Panc1 (cell line): ENCODE measurements at regions not wholly inside any gene's neighbourhood (a gene's known extent, or its start where the extent isn't known, plus 50 kb on each side); places are given as distances from the start of the nearest gene placed in this dataset.
"Not testable (repeated sequence)": the region's sequence is repeated elsewhere in the genome, so short reads cannot be mapped to it uniquely, and the experiment has no call there.

Experiments used
- ATAC-seq: fragments of 200-7000 bp; cut with Tn5 transposase; 2 replicates; pipeline ENCODE4 v1.9.1; 2020; ENCODE audit warnings: mild to moderate bottlenecking, moderate library complexity
- BruUV-seq: library from RNA; stranded (reverse); fragments of 400-500 nt; replicated peaks from 2 replicates; lab custom pipeline; 2021; lab: Mats Ljungman, UMichigan
- CTCF ChIA-PET: fragments of 300-600 bp; sonication (Branson Sonifier 250); formaldehyde crosslinking; loops from one replicate; lab custom pipeline; 2022; ENCODE audit warnings: antibody characterized with exemption; lab: Charles Lee
- POLR2A ChIA-PET: fragments of 300-600 bp; sonication (Branson Sonifier 250); formaldehyde crosslinking; loops from one replicate; lab custom pipeline; 2022; ENCODE audit warnings: antibody characterized with exemption; lab: Charles Lee
- DNase-seq: peaks from one replicate; pipeline ENCODE4 v3.0.0-alpha.2; 2010; ENCODE audit warnings: low read depth, low spot score
- H3K27ac ChIP-seq: 2 replicates; pipeline ENCODE4 v1.5.1; 2011; ENCODE audit warnings: mild to moderate bottlenecking, low read length, inconsistent platforms
- H3K27me3 ChIP-seq: fragments of 200-500 bp; sonication (Bioruptor generic); 2 replicates; pipeline ENCODE4 v1.6.0; 2014; ENCODE audit warnings: low read length, inconsistent platforms; ENCODE audit not compliant: control insufficient read depth, insufficient read depth
- H3K36me3 ChIP-seq: fragments of 200-500 bp; sonication (Bioruptor generic); 2 replicates; pipeline ENCODE4 v1.5.1; 2014; ENCODE audit warnings: inconsistent platforms, mild to moderate bottlenecking, low read length, moderate library complexity; ENCODE audit not compliant: control insufficient read depth, insufficient read depth
- H3K4me1 ChIP-seq: 2 replicates; pipeline ENCODE4 v1.5.1; 2011; ENCODE audit warnings: inconsistent platforms, mild to moderate bottlenecking, low read length, moderate library complexity; ENCODE audit not compliant: control insufficient read depth, insufficient read depth
- H3K4me3 ChIP-seq, 2 experiments: 2 replicates each; pipeline ENCODE4 v1.5.1; 2011 to 2012; ENCODE audit warnings: low read depth in 2 of 2, low read length in 2 of 2, mild to moderate bottlenecking in 2 of 2, inconsistent platforms in 1 of 2, moderate library complexity in 1 of 2
- H3K9me3 ChIP-seq: fragments of 200-500 bp; sonication (Bioruptor generic); 2 replicates; pipeline ENCODE4 v1.5.1; 2014; ENCODE audit warnings: low read depth, mild to moderate bottlenecking, inconsistent platforms, low read length, moderate library complexity; ENCODE audit not compliant: control insufficient read depth, insufficient read depth
- CTCF ChIP-seq: fragments of 450-650 bp; IDR thresholded peaks from 2 replicates; pipeline ENCODE4 v1.5.1; 2017; ENCODE audit warnings: mild to moderate bottlenecking
- POLR2AphosphoS5 ChIP-seq: IDR thresholded peaks from 2 replicates; pipeline ENCODE4 v1.6.1; 2012; ENCODE audit warnings: mild to moderate bottlenecking, low read depth, low read length, moderate library complexity
- REST ChIP-seq, 2 experiments: IDR thresholded peaks; 2 replicates each; pipeline ENCODE4 v1.6.1; 2011 to 2012; ENCODE audit warnings: low read depth in 2 of 2, control low read depth in 1 of 2, low read length in 1 of 2, mild to moderate bottlenecking in 1 of 2, moderate library complexity in 1 of 2; ENCODE audit not compliant: insufficient read depth in 1 of 2
- SIN3A ChIP-seq: IDR thresholded peaks from 2 replicates; pipeline ENCODE4 v1.6.1; 2012; ENCODE audit warnings: low read depth, mild to moderate bottlenecking, low read length, moderate library complexity, borderline replicate concordance; ENCODE audit not compliant: insufficient read depth
- TCF7L2 ChIP-seq: IDR thresholded peaks from 2 replicates; pipeline ENCODE4 v1.6.1; 2011; ENCODE audit warnings: mild to moderate bottlenecking, low read depth, low read length, inconsistent platforms
- in situ Hi-C: cut with HindIII; loops from 2 replicates; pipeline ENCODE4 v1.10.0; 2016; ENCODE audit warnings: low sequenced_read_pairs, low pct_unique_long_range_greater_than_20kb
- intact Hi-C: fragments of 100-400 bp; cut with micrococcal nuclease; formaldehyde crosslinking; loops from one replicate; pipeline ENCODE4 v1.10.0; 2022; ENCODE audit not compliant: unreplicated experiment

- in situ Hi-C loops (no loop called here), intact Hi-C loops (no loop called here)
- H3K9me3 ChIP-seq, result no peaks in the 10 kb centered on the region
- ChIA-PET POLR2A (no interaction called here), CTCF (no interaction called here)
- DNase-seq, result no peak
- no TSS peak for BruUV-seq
- no peak for ATAC-seq
- no peaks in the 10 kb centered on the region for H3K36me3 ChIP-seq
- no peak for TF ChIP-seq CTCF
- no peak for TF ChIP-seq TCF7L2
- TF ChIP-seq REST (IDR thresholded peaks at IDR 0.05; ENCODE audit: insufficient read depth in 1 of 2, low read depth in 2 of 2, low read length in 1 of 2), result no peak
- no peak for TF ChIP-seq SIN3A
- no peak for TF ChIP-seq POLR2AphosphoS5
- no peaks in the 10 kb centered on the region for H3K4me1 ChIP-seq
- H3K27me3 ChIP-seq, result no peaks in the 10 kb centered on the region
- H3K4me3 ChIP-seq, result no peak overlapping the region
- H3K27ac ChIP-seq, result no peak overlapping the region
These were observed 72.5 kb upstream of the NMUR2 start for GRCh38 chr5:152477536-152477935.

GRCh38 chr5:152479866-152480265 lies 74.8 kb upstream of the NMUR2 start:
- H3K4me3 ChIP-seq, intact Hi-C loops, in situ Hi-C loops, H3K27ac ChIP-seq, DNase-seq, H3K36me3 ChIP-seq, H3K27me3 ChIP-seq, ATAC-seq, H3K9me3 ChIP-seq, H3K4me1 ChIP-seq, CTCF ChIA-PET, POLR2A ChIA-PET, BruUV-seq: not testable (repeated sequence)

- H3K4me3 ChIP-seq, DNase-seq, H3K36me3 ChIP-seq, in situ Hi-C loops, H3K9me3 ChIP-seq, intact Hi-C loops, H3K27me3 ChIP-seq, POLR2A ChIA-PET, CTCF ChIA-PET, H3K4me1 ChIP-seq, BruUV-seq, H3K27ac ChIP-seq, ATAC-seq: not testable (repeated sequence)
These were observed 75.6 kb upstream of the NMUR2 start for GRCh38 chr5:152480677-152481076.
